Type B pancreatic cell (in vitro differentiated cells): ENCODE measurements at regions not wholly inside any gene's neighbourhood (a gene's known extent, or its start where the extent isn't known, plus 50 kb on each side); places are given as distances from the start of the nearest gene placed in this dataset.

Source experiments
- DNase-seq: peaks from one replicate; pipeline ENCODE4 v3.0.0; 2021; ENCODE audit warnings: mixed read lengths; ENCODE audit not compliant: unreplicated experiment; ENCODE audit errors: extremely low spot score
- H3K27ac Mint-ChIP-seq: 2 replicates; pipeline ENCODE4 v1.8.0; 2021; ENCODE audit warnings: mild to moderate bottlenecking, mixed read lengths
- H3K27me3 Mint-ChIP-seq: 2 replicates; pipeline ENCODE4 v1.8.0; 2021; ENCODE audit warnings: mixed read lengths
- H3K36me3 Mint-ChIP-seq: 2 replicates; pipeline ENCODE4 v1.8.0; 2021; ENCODE audit warnings: mixed read lengths
- H3K4me1 Mint-ChIP-seq: one replicate; pipeline ENCODE4 v1.8.0; 2021; ENCODE audit warnings: mixed read lengths; ENCODE audit not compliant: unreplicated experiment
- H3K4me3 Mint-ChIP-seq: 2 replicates; pipeline ENCODE4 v1.8.0; 2021; ENCODE audit warnings: mild to moderate bottlenecking, mixed read lengths
- H3K9me3 Mint-ChIP-seq: 2 replicates; pipeline ENCODE4 v1.8.0; 2021; ENCODE audit warnings: mixed read lengths
- TF ChIP-seq, protein P1 (sequence below): fragments of 200-600 bp; sonication (generic); conservative IDR thresholded peaks from 2 replicates; pipeline ENCODE4 v1.5.0; 2021; ENCODE audit warnings: antibody characterized with exemption, mild to moderate bottlenecking

DNA sequence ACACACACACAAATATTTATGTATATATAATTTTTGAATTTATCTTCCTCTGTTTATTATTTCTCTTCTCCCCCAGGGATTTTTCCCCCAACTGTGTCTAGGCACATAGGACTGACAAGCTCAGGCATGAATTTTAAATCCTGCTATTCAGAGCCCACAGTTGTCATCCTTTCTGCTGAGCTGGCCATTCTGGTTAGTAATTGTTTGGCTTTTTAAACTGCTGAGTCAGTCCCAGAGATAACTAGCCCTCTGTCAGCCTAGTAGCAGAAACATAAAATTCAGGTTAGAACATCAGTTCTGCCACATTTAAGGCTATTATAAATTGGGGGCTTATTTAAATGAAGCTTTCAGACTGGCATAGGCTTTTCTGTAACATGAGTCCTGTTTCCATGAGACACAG lies 151.7 kb upstream of the MAOA start:
- peaks cover 23% of the 10 kb centered on the region for H3K4me1 Mint-ChIP-seq
- H3K27me3 Mint-ChIP-seq: no peaks in the 10 kb centered on the region
- TF ChIP-seq, protein P1, sequence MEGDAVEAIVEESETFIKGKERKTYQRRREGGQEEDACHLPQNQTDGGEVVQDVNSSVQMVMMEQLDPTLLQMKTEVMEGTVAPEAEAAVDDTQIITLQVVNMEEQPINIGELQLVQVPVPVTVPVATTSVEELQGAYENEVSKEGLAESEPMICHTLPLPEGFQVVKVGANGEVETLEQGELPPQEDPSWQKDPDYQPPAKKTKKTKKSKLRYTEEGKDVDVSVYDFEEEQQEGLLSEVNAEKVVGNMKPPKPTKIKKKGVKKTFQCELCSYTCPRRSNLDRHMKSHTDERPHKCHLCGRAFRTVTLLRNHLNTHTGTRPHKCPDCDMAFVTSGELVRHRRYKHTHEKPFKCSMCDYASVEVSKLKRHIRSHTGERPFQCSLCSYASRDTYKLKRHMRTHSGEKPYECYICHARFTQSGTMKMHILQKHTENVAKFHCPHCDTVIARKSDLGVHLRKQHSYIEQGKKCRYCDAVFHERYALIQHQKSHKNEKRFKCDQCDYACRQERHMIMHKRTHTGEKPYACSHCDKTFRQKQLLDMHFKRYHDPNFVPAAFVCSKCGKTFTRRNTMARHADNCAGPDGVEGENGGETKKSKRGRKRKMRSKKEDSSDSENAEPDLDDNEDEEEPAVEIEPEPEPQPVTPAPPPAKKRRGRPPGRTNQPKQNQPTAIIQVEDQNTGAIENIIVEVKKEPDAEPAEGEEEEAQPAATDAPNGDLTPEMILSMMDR: no peak
- DNase-seq: no peak
- H3K27ac Mint-ChIP-seq: peak overlapping the region; percentile 39
- H3K4me3 Mint-ChIP-seq: no peak overlapping the region
- H3K36me3 Mint-ChIP-seq: no peaks in the 10 kb centered on the region
- H3K9me3 Mint-ChIP-seq: no peaks in the 10 kb centered on the region

DNA sequence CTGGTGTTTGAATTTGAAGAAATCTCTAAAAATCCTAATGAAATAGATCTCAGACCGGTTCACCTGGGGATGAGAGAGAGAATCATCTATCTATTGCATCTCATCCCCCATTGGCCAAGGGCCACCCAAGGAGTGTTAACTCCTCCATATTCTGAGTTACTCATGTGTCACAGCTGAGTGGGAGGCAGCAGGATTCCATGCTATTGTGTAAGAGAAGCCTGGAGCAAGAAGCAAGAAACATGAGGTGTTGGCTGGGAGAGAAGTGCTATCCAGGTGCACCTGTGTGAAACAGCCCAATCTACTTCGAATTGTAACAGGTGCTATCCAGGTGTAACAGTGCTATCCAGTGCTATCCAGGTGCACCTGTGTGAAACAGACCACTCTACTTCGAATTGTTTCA lies 150.3 kb upstream of the MAOA start:
- H3K36me3 Mint-ChIP-seq: no peaks in the 10 kb centered on the region

DNA sequence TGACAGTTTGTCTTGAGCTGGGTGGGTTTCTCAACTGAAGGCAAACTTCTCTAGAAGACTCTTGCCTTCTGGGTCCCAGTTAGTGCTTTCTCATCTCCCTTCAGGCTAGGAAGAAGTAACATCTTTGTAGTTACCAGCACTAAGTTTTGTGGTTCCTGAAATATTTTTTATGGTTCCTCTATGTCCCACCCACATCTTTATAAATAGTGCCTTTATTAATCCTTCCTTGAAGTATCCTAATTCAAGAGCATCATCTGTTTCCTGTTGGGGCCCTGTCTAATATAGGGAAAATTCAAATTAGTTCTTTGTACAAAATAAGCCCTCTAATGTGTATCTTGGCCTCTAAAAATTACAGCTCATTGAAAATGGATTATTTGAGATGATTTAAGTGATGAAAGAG lies 147.4 kb upstream of the MAOA start:
- Mint-ChIP-seq H3K27me3 (no peaks in the 10 kb centered on the region), H3K4me1 (peaks cover 12% of the 10 kb centered on the region), H3K9me3 (no peaks in the 10 kb centered on the region), H3K4me3 (no peak overlapping the region), H3K27ac (no peak overlapping the region), H3K36me3 (no peaks in the 10 kb centered on the region)
- TF ChIP-seq, protein P1: no peak
- DNase-seq: no peak

More for the DNA sequence above, 150.3 kb upstream of the MAOA start:
- TF ChIP-seq, protein P1: no peak
- Mint-ChIP-seq H3K4me3 (no peak overlapping the region), H3K27ac (no peak overlapping the region), H3K4me1 (peaks cover 19% of the 10 kb centered on the region), H3K27me3 (no peaks in the 10 kb centered on the region), H3K9me3 (no peaks in the 10 kb centered on the region)
- DNase-seq: no peak

DNA sequence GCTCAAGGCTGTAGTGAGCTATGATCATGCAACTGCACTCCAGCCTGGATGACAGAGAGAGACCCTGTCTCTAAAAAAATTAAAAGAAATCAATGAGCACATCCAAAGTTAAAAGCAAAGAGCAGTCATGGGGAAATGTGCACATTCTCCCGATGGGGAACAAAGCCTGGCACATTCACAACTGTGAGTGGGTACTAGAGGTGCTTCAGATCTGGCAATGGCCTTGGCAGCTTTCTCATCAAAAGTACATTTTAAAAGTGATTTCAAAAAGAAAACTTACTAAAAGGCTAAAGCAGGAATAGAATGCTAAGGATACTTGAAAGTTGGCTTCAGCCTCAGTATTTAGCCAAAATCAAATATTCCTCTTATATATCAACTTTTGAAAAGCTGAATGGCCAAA lies 145.9 kb upstream of the MAOA start:
- Mint-ChIP-seq H3K4me1 (peaks cover 7% of the 10 kb centered on the region), H3K27ac (no peak overlapping the region), H3K27me3 (no peaks in the 10 kb centered on the region), H3K4me3 (no peak overlapping the region), H3K9me3 (peaks cover 4% of the 10 kb centered on the region), H3K36me3 (no peaks in the 10 kb centered on the region)
- no peak for DNase-seq
- TF ChIP-seq, protein P1: no peak

DNA sequence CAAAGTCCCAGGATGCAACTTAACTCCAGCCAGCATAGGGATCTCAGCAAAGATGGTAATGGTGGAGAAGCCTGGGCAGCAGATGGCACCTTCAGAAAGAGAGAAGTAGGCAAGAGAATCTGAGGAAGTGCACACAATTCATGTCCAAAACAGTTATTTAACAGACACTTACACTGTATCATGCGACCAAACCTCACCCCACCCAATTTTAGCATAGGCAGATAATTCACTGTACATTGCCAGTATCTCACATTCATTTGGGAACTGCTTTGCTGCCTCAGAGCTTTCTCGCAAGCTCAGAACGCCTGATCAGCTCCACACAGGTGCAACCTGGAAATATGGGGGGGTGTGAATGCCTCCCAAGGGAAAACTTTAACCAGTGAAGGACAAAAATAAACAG lies 143.0 kb upstream of the MAOA start:
- no peak for DNase-seq
- peaks cover 4% of the 10 kb centered on the region for H3K9me3 Mint-ChIP-seq
- TF ChIP-seq, protein P1: no peak
- H3K27ac Mint-ChIP-seq: no peak overlapping the region
- H3K36me3 Mint-ChIP-seq: no peaks in the 10 kb centered on the region
- no peaks in the 10 kb centered on the region for H3K27me3 Mint-ChIP-seq
- H3K4me1 Mint-ChIP-seq: no peaks in the 10 kb centered on the region
- H3K4me3 Mint-ChIP-seq: no peak overlapping the region

DNA sequence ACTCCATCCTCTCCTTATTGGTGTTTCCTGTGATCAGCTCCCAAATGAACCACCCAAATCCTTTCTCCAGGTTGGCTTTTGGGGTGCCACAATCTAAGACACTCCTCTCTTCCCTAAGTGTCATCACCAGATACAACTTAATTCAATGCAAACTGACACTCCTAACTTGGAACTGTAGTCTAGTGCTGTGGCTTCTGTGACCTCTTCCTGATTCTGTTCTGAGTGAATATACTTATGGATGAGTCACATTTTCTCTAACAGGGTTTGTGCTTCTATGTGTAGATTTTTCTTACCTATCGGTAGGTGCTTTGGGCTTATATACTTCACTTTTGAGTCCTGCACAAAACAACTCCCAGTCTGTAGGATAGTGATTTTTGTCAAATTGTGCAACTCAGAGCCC lies 141.3 kb upstream of the MAOA start:
- no peak for DNase-seq
- Mint-ChIP-seq H3K27ac (no peak overlapping the region), H3K4me3 (no peak overlapping the region), H3K36me3 (no peaks in the 10 kb centered on the region), H3K27me3 (no peaks in the 10 kb centered on the region), H3K4me1 (no peaks in the 10 kb centered on the region), H3K9me3 (peaks cover 4% of the 10 kb centered on the region)
- TF ChIP-seq, protein P1: no peak
